ENCODE measurements at regions not wholly inside any gene's neighbourhood (a gene's known extent, or its start where the extent isn't known, plus 50 kb on each side); places are given as distances from the start of the nearest gene placed in this dataset.

DNA sequence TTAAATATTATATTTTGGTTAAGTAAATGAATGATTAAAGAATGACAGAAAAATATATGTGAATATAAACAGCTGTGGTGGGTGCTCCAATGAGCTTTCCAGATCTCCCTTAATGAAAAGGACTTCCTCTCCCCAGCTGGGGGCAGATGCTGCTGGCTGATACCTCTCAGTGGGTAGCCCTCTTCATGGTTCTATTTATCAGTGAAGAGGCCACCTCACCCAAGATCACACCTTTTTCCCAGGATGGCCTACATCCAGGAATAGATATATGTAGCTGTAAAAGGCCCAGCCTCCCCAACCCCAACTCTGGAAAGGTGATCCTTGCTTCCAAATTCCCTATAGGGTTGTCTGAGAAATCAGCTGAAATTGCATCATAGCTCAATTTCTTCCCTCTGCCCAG lies 135.2 kb upstream of the ACVR2A start:
- DNase-seq, result no peak

GRCh38 chr2:147703171-147703570 lies 141.7 kb upstream of the ACVR2A start:
- no peak for DNase-seq

- no peak for DNase-seq
Measured at GRCh38 chr2:147698166-147698565, 146.7 kb upstream of the ACVR2A start.

- no peak for DNase-seq
Measured at GRCh38 chr2:147696426-147696825, 148.4 kb upstream of the ACVR2A start.

DNA sequence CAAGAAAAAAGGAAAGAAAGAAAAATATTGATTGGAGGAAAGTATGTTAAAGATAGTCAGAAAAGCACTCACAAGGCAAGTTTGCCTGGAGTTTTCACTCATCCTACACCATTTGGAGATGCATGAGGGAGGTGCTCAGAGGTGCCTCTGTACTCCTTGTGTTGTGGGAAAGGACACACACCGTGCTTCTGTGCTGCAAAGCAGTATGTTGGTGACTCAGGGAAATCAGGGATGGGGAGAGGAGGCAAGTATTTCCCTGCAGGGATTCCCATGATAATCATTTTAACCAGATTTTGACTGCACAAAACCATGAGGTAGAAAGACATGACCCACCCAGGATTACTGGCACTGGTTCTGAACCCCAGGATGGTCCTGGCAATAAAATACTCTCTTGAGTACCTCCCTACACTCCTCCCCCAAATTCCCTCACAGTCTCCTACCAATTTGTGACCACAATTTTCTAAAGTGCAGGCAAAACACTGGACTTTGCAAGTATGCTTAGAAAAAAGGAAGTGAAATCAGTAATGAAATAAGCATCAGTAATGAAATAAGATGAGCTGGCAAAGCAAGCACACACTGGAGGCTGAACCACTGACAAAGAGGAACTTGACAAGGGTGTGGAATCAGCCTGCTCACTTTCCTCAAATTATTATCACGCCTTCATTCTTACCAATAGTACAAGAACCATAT lies 155.5 kb upstream of the ACVR2A start:
- no peak for DNase-seq

DNA sequence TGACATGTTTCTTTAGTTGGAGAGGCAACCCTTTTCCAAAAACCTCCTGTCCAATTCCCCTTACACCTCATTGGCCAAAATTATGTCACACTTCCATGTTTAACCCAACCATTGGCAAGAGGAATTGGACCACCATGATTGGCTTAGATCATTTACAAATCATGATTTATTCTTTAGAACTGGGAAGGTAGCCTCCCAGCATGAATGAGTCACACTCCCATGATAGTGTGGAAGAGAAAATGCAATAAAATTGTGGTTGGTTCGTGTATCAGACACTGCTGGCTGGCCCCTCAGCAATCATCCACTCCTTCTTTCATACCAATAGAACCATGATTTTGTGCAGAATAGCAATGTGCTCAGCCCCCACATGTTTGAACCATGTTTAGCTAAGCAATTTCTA lies 156.6 kb upstream of the ACVR2A start:
- no peak for DNase-seq

DNA sequence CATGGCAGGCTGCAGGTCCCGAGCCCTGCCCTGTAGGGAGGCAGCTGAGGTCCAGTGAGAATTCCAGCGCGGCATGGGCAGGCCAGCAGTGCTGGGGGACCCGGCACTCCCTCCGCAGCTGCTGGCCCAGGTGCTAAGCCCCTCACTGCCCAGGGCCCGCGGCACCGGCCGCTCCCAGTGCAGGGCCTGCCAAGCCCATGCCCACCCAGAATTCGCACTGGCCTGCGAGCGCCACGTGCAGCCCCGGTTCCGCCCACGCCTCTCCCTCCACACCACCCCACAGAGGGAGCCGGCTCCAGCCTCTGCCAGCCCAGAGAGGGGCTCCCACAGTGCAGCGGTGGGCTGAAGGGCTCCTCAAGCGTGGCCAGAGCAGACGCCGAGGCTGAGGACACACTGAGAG lies 158.5 kb upstream of the ACVR2A start:
- no peak for DNase-seq

DNA sequence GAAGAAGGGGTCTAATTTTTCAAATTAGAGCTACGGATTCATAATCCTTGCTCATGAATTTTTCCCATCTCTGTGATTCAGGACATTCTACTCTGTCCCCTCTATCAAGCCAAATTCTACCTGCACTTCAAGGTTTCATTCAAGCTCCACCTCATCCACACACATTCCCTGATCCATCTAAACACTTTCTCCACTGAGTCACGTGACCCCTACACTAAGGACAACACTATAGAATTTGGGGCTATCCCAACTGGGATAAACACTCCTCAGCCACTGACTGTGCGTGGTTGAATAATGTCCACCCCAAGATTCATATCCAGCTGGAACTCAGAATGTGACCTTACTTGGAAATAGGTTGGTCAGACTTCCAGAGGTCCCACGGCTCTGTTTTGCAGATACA lies 159.9 kb upstream of the ACVR2A start:
- DNase-seq, result no peak

DNA sequence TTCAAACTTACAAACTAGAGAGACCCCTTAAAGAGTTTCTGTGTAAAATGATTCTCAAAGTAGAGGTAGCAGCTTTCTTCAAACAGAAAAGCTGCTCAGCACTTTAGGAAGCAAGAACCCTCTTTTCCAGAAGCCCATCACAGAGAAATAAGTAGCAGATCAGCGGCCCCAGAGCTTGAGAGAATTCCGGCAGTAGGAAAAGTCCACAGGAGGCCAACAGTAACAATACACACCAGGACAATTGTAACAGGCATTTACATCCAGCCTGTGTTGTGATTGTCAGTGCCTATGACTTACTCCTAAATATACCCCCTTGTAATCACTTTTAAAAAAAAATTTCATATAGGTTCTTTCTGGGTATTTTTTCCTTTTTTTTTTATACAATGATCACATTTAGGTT lies 161.4 kb upstream of the ACVR2A start:
- DNase-seq, result no peak

- no peak for DNase-seq
Measured at GRCh38 chr2:147681093-147681492, 163.7 kb upstream of the ACVR2A start.

GRCh38 chr2:147679955-147680531 lies 164.8 kb upstream of the ACVR2A start:
- DNase-seq, result no peak

- DNase-seq, result no peak
Measured at GRCh38 chr2:147679191-147679954, 165.5 kb upstream of the ACVR2A start.

- DNase-seq, result no peak
Measured at GRCh38 chr2:147665105-147665504, 179.7 kb upstream of the ACVR2A start.

DNA sequence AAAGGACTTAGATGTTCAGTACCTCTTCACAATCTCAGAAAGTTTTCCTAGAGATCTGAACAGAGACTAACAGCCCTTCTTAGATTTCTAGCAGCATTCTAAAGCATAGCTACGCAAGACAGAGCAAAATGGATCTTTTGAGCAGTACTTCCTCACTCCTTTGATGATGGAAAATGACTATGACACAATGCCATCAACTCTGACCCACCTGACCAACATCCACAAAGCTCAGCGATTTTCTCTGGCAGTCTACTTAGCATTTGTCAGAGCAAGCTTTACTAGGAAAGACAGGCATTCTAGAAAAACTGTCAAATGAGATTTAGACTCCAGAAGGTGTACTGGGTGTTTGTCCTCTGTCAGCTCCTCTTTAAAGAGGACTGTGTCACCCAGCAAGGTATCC lies 180.9 kb upstream of the ACVR2A start:
- no peak for DNase-seq

GRCh38 chr2:147663153-147663961 lies 181.5 kb upstream of the ACVR2A start:
- no peak for DNase-seq

DNA sequence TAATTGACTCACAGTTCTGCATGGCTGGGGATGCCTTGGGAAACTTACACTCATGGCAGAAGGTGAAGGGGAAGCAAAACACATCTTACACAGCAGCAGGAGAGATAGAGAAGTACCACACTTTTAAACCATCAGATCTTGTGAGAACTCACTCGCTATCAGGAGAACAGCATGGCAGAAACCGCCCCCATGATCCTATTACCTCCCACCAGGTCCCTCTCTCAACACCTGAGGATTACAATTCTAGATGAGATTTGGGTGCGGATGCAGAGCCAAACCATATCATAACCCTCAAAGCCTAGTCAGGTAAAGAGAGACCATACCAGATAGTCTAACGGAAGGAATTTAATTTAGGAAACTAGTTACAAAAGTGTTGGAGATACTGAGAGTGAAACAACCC lies 182.6 kb upstream of the ACVR2A start:
- DNase-seq, result no peak

GRCh38 chr2:147660680-147661079 lies 184.1 kb upstream of the ACVR2A start:
- DNase-seq, result no peak

- no peak for DNase-seq
Measured at GRCh38 chr2:147659051-147659450, 185.8 kb upstream of the ACVR2A start.

- no peak for DNase-seq
Measured at GRCh38 chr2:147657086-147658000, 187.5 kb upstream of the ACVR2A start.

DNA sequence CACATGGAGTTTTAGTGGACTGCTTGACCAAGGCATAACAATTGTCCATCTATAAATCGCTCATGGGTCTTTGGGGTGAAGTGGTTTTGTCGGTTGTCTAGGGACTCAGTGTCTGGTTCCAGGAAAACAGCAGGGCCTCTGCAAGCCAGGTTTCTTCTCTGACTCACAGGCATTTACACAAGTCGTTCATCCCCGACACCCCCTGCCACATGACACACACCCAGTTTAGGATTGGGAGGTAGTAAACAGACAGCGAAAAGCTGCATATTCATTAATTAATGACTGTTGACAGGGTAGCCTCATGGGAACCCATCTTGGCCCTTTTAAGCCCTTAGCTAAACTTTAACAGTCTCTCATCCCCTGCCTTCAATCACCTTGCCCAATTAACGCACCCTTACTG lies 194.8 kb upstream of the ACVR2A start:
- no peak for DNase-seq

DNA sequence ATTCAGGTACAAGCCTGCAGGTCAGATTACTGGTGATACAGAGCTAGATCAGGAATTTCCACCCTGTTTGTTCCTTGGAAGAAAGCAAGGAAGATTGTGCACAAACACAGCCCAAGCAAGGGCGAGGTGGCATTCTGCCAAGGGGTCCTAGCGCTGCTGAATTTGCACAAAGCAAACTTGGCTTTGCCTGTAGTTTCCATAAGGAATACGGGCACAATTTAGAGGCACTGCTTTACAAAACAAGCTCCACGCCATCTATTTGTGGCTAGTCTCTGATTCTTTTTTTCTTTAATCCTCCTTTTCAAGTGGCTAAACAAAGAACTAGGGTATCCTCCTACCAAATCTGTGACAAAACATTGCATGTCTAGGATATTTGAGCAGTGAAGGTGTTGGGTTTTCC lies 195.5 kb upstream of the ACVR2A start:
- no peak for DNase-seq

- DNase-seq, result no peak
Measured at GRCh38 chr2:147648471-147648870, 196.4 kb upstream of the ACVR2A start.

Data from GF-D8 (cell line).